CD4-positive, alpha-beta T cell (primary cell): ENCODE measurements at regions not wholly inside any gene's neighbourhood (a gene's known extent, or its start where the extent isn't known, plus 50 kb on each side); places are given as distances from the start of the nearest gene placed in this dataset.

Experiments
- ATAC-seq: fragments of 200-7000 bp; cut with Tn5 transposase; one replicate; pipeline ENCODE4 v1.10.0; 2022; ENCODE audit warnings: mild to moderate bottlenecking; ENCODE audit not compliant: poor library complexity
- CTCF ChIA-PET: fragments of 350-600 bp; sonication (Branson Sonifier 250); formaldehyde crosslinking; loops from one replicate; lab custom pipeline; 2021; ENCODE audit warnings: antibody characterized with exemption, inconsistent platforms; lab: Charles Lee
- POLR2A ChIA-PET: fragments of 350-600 bp; sonication (Branson Sonifier 250); formaldehyde crosslinking; loops from one replicate; lab custom pipeline; 2021; ENCODE audit warnings: antibody characterized with exemption, inconsistent platforms; lab: Charles Lee
- DNase-seq, 14 experiments: peaks; one replicate each; pipeline ENCODE4 v3.0.0-alpha.2; 2013 to 2020; ENCODE audit warnings: mixed read lengths in 2 of 14
- H3K27ac ChIP-seq, 2 donors: one replicate each; pipeline versions ENCODE4 v1.5.1 to v1.7.0; 2013; ENCODE audit warnings: low read length in 2 of 2, low read depth in 1 of 2, mild to moderate bottlenecking in 1 of 2
- H3K27me3 ChIP-seq, 2 experiments: 1 replicate in 1 of 2; 2 replicates in 1 of 2; pipeline versions ENCODE4 v1.6.1 to v1.7.0; 2013; ENCODE audit warnings: low read length in 2 of 2, control low read depth in 1 of 2, mild to moderate bottlenecking in 1 of 2, moderate library complexity in 1 of 2; ENCODE audit not compliant: insufficient read depth in 2 of 2, control insufficient read depth in 1 of 2
- H3K36me3 ChIP-seq: one replicate; pipeline ENCODE4 v1.6.1; 2013; ENCODE audit warnings: low read length, control low read depth; ENCODE audit not compliant: insufficient read depth
- H3K4me1 ChIP-seq: one replicate; pipeline ENCODE4 v1.6.1; 2013; ENCODE audit warnings: low read length, control low read depth; ENCODE audit not compliant: insufficient read depth
- H3K4me3 ChIP-seq: one replicate; pipeline ENCODE4 v1.5.1; 2013; ENCODE audit warnings: mild to moderate bottlenecking, low read length, moderate library complexity
- H3K9me3 ChIP-seq, 2 experiments: 1 replicate in 1 of 2; 2 replicates in 1 of 2; pipeline versions ENCODE4 v1.6.1 to v1.7.0; 2013; ENCODE audit warnings: low read length in 2 of 2, mild to moderate bottlenecking in 2 of 2, control low read depth in 1 of 2, moderate library complexity in 1 of 2; ENCODE audit not compliant: control insufficient read depth in 1 of 2, insufficient read depth in 1 of 2
- H3K27ac Mint-ChIP-seq: one replicate; pipeline ENCODE4 v1.8.0; 2020; ENCODE audit warnings: mixed read lengths
- H3K27me3 Mint-ChIP-seq: one replicate; pipeline ENCODE4 v1.8.0; 2021; ENCODE audit warnings: mixed read lengths
- H3K36me3 Mint-ChIP-seq: one replicate; pipeline ENCODE4 v1.8.0; 2021; ENCODE audit warnings: low read depth, mixed read lengths
- H3K4me1 Mint-ChIP-seq: one replicate; pipeline ENCODE4 v1.8.0; 2021; ENCODE audit warnings: low read depth, mixed read lengths
- H3K4me3 Mint-ChIP-seq: one replicate; pipeline ENCODE4 v1.8.0; 2020; ENCODE audit warnings: mild to moderate bottlenecking, mixed read lengths
- H3K9me3 Mint-ChIP-seq: one replicate; pipeline ENCODE4 v1.8.0; 2020; ENCODE audit warnings: mixed read lengths
- intact Hi-C, 2 experiments: fragments of 100-400 bp; cut with DNase I in 1 of 2; cut with micrococcal nuclease in 1 of 2; formaldehyde crosslinking; loops; one replicate each; pipeline versions ENCODE4 v1.15.1 to v1.9.0; 2023 to 2025; cut with DNase I, micrococcal nuclease
- TF ChIP-seq, protein P1 (sequence below): fragments of 200-600 bp; IDR thresholded peaks from one replicate; pipeline ENCODE4 v1.8.0; 2022; ENCODE audit warnings: antibody characterized with exemption, mild to moderate bottlenecking

DNA sequence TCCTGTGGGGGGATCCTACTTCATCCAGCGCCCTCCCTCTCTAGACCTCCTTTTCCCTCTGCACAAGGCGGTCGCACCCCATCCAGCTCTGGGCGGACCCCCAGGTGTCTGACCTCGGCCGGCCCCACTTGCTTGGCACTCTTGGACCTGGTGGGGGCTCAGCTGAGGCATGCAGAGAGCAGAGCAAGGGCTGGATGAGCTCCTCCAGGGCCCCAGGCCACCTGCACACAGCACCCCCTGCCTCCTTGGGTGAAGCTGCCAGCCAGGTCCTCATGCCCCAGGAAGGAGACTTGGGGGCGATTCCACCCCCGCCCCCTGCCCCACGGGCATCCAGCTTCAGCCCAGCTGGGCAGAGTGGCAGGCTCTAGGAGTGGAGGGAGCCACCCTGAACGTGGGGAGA, 159.4 kb upstream of the GSE1 start:
- Mint-ChIP-seq H3K36me3 (no peaks in the 10 kb centered on the region), H3K9me3 (no peaks in the 10 kb centered on the region), H3K4me1 (peaks cover 21% of the 10 kb centered on the region), H3K27ac (no peak overlapping the region), H3K4me3 (no peak overlapping the region), H3K27me3 (no peaks in the 10 kb centered on the region)
- H3K27me3 ChIP-seq, result peaks cover 0 to 3% of the 10 kb centered on the region in 2 experiments
- intact Hi-C loops, result no loop called here
- H3K27ac ChIP-seq, result no peak overlapping the region
- no peak overlapping the region for H3K4me3 ChIP-seq
- H3K9me3 ChIP-seq, result no peaks in the 10 kb centered on the region
- TF ChIP-seq, protein P1, sequence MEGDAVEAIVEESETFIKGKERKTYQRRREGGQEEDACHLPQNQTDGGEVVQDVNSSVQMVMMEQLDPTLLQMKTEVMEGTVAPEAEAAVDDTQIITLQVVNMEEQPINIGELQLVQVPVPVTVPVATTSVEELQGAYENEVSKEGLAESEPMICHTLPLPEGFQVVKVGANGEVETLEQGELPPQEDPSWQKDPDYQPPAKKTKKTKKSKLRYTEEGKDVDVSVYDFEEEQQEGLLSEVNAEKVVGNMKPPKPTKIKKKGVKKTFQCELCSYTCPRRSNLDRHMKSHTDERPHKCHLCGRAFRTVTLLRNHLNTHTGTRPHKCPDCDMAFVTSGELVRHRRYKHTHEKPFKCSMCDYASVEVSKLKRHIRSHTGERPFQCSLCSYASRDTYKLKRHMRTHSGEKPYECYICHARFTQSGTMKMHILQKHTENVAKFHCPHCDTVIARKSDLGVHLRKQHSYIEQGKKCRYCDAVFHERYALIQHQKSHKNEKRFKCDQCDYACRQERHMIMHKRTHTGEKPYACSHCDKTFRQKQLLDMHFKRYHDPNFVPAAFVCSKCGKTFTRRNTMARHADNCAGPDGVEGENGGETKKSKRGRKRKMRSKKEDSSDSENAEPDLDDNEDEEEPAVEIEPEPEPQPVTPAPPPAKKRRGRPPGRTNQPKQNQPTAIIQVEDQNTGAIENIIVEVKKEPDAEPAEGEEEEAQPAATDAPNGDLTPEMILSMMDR, result no peak
- peaks cover 31% of the 10 kb centered on the region for H3K4me1 ChIP-seq
- ATAC-seq (no peak), DNase-seq (no peak)
- ChIA-PET CTCF (interaction anchor here (0.8 kb wide), 1 partner anchor 157 kb away, joined by 3 read pairs; no protein-coding TSS in a partner anchor), POLR2A (no interaction called here)
- H3K36me3 ChIP-seq, result no peaks in the 10 kb centered on the region

DNA sequence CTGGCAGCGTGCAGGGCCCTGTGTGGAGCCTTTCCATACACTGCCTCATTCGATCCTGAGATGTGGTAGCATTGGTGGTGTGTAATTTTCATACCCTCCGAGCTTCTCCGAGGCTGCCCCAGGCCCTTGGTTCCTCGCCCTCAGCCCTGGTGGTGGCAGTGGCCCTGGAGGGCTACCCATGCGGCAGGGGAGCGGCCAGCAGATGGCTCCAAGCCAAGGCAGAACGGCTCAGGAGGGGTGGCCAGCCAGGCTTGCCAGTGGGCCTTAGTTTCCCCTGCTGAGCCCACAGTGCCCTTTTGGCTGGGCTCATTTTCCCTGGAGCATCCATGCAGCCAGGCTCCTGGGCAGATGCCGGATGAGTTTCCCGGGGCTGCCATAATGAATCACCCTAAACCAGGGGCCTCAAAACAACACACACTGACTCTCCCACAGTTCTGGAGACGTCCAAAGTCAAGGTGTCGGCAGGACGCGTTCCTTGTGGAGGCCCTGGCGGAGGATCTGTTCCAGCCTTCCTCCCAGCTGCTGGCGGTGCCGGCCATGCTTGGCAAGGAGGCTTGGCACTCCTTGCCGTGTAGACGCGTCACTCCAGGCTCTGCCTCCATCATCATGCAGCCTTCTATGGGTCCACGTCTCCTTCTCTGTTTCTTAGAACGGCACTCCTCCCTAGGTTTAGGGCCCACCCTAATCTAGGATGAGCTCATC, 158.8 kb upstream of the GSE1 start:
- DNase-seq (no peak), ATAC-seq (no peak)
- peak overlapping the region; percentile 4 for H3K4me3 Mint-ChIP-seq
- Histone ChIP-seq H3K9me3 (no peaks in the 10 kb centered on the region), H3K27ac (no peak overlapping the region), H3K4me1 (peaks cover 25% of the 10 kb centered on the region), H3K36me3 (no peaks in the 10 kb centered on the region), H3K4me3 (no peak overlapping the region), H3K27me3 (peaks cover 0 to 3% of the 10 kb centered on the region in 2 experiments)
- H3K9me3 Mint-ChIP-seq, result no peaks in the 10 kb centered on the region
- H3K27ac Mint-ChIP-seq, result no peak overlapping the region
- intact Hi-C loops, result no loop called here
- peaks cover 18% of the 10 kb centered on the region for H3K4me1 Mint-ChIP-seq
- TF ChIP-seq, protein P1, result no peak
- ChIA-PET POLR2A (no interaction called here), CTCF (interaction anchor here (0.8 kb wide), 1 partner anchor 156 kb away, joined by 3 read pairs; no protein-coding TSS in a partner anchor)
- no peaks in the 10 kb centered on the region for H3K27me3 Mint-ChIP-seq
- no peaks in the 10 kb centered on the region for H3K36me3 Mint-ChIP-seq

DNA sequence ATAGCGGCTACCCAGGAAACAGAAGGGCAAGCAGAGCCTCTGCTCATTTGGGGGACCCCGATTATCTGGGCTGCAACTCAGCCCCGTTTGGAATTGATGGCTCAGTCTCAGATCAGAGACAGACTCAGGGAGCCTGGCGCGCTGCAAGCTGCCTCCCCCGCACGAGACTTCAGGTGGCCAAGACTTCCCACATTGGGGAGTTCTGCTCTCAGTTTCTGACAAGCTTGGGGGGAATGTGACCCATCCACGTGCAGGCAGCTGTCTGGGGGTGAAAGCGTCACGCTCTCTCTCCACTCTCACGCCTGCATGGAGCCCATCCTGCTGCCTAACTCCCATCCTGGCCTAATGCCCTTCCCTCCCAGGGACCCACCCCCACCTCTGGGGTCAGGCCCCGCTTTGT, 157.6 kb upstream of the GSE1 start:
- TF ChIP-seq, protein P1, result no peak
- intact Hi-C loops, result no loop called here
- DNase-seq (no peak), ATAC-seq (no peak)
- Mint-ChIP-seq H3K9me3 (no peaks in the 10 kb centered on the region), H3K4me3 (no peak overlapping the region), H3K4me1 (peaks cover 11% of the 10 kb centered on the region), H3K27ac (no peak overlapping the region), H3K27me3 (peaks cover 2% of the 10 kb centered on the region), H3K36me3 (no peaks in the 10 kb centered on the region)
- Histone ChIP-seq H3K4me1 (peaks cover 18% of the 10 kb centered on the region), H3K27me3 (peaks cover 0 to 3% of the 10 kb centered on the region in 2 experiments), H3K9me3 (no peaks in the 10 kb centered on the region), H3K4me3 (no peak overlapping the region), H3K36me3 (no peaks in the 10 kb centered on the region), H3K27ac (no peak overlapping the region)
- CTCF ChIA-PET, result no interaction called here
- POLR2A ChIA-PET, result no interaction called here
